BE2C (cell line): ENCODE measurements at regions not wholly inside any gene's neighbourhood (a gene's known extent, or its start where the extent isn't known, plus 50 kb on each side); places are given as distances from the start of the nearest gene placed in this dataset.

Experiments used
- DNase-seq: peaks from one replicate; pipeline ENCODE4 v3.0.0-alpha.2; 2020
- H3K27me3 ChIP-seq: fragments of 250-450 bp; sonication (Bioruptor Pico); 2 replicates; pipeline ENCODE4 v1.5.1; 2020; ENCODE audit warnings: mild to moderate bottlenecking
- H3K36me3 ChIP-seq: fragments of 250-450 bp; sonication (Bioruptor Pico); 2 replicates; pipeline ENCODE4 v1.5.1; 2020; ENCODE audit warnings: mild to moderate bottlenecking
- H3K4me1 ChIP-seq: fragments of 250-450 bp; sonication (Bioruptor Pico); 2 replicates; pipeline ENCODE4 v1.5.1; 2020
- H3K4me3 ChIP-seq: 2 replicates; pipeline ENCODE4 v1.5.1; 2011; ENCODE audit warnings: low read depth, low read length
- H3K9me3 ChIP-seq: fragments of 250-450 bp; sonication (Bioruptor Pico); 2 replicates; pipeline ENCODE4 v1.5.1; 2020
- CTCF ChIP-seq: IDR thresholded peaks from 2 replicates; pipeline ENCODE4 v1.5.1; 2012; ENCODE audit warnings: mild to moderate bottlenecking, low read depth, low read length

GRCh38 chr2:234322766-234323465 is 174.0 kb downstream of the ARL4C start:
- DNase-seq, result no peak
- TF ChIP-seq CTCF, result no peak

GRCh38 chr2:234320066-234320465 is 176.8 kb downstream of the ARL4C start:
- no peaks in the 10 kb centered on the region for H3K9me3 ChIP-seq
- no peaks in the 10 kb centered on the region for H3K36me3 ChIP-seq
- H3K27me3 ChIP-seq, result no peaks in the 10 kb centered on the region
- H3K4me1 ChIP-seq, result no peaks in the 10 kb centered on the region
- DNase-seq, result no peak
- TF ChIP-seq CTCF, result no peak
- H3K4me3 ChIP-seq, result no peak overlapping the region

More at GRCh38 chr2:234322766-234323465, 174.0 kb downstream of the ARL4C start:
- Histone ChIP-seq H3K9me3 (no peaks in the 10 kb centered on the region), H3K36me3 (no peaks in the 10 kb centered on the region), H3K27me3 (no peaks in the 10 kb centered on the region), H3K4me1 (no peaks in the 10 kb centered on the region), H3K4me3 (no peak overlapping the region)

GRCh38 chr2:234318361-234318760 is 178.5 kb downstream of the ARL4C start:
- Histone ChIP-seq H3K9me3 (no peaks in the 10 kb centered on the region), H3K4me1 (no peaks in the 10 kb centered on the region), H3K27me3 (no peaks in the 10 kb centered on the region), H3K36me3 (no peaks in the 10 kb centered on the region), H3K4me3 (no peak overlapping the region)
- no peak for TF ChIP-seq CTCF
- no peak for DNase-seq

- no peak overlapping the region for H3K4me3 ChIP-seq
- H3K36me3 ChIP-seq, result no peaks in the 10 kb centered on the region
- H3K27me3 ChIP-seq, result no peaks in the 10 kb centered on the region
- no peak for DNase-seq
- no peaks in the 10 kb centered on the region for H3K9me3 ChIP-seq
- TF ChIP-seq CTCF, result no peak
- H3K4me1 ChIP-seq, result no peaks in the 10 kb centered on the region
Observed at GRCh38 chr2:234313558-234313957, 183.3 kb downstream of the ARL4C start.

- Histone ChIP-seq H3K4me1 (no peaks in the 10 kb centered on the region), H3K9me3 (no peaks in the 10 kb centered on the region), H3K36me3 (no peaks in the 10 kb centered on the region), H3K4me3 (no peak overlapping the region), H3K27me3 (no peaks in the 10 kb centered on the region)
- TF ChIP-seq CTCF, result no peak
- no peak for DNase-seq
Observed at GRCh38 chr2:234310166-234310565, 186.7 kb downstream of the ARL4C start.

GRCh38 chr2:234309431-234309830 is 187.4 kb downstream of the ARL4C start:
- H3K36me3 ChIP-seq, result no peaks in the 10 kb centered on the region
- no peak overlapping the region for H3K4me3 ChIP-seq
- H3K4me1 ChIP-seq, result no peaks in the 10 kb centered on the region
- TF ChIP-seq CTCF, result no peak
- H3K27me3 ChIP-seq, result no peaks in the 10 kb centered on the region
- DNase-seq, result no peak
- no peaks in the 10 kb centered on the region for H3K9me3 ChIP-seq
